NCI-H146 (cell line): ENCODE measurements at regions not wholly inside any gene's neighbourhood (a gene's known extent, or its start where the extent isn't known, plus 50 kb on each side); places are given as distances from the start of the nearest gene placed in this dataset.

Experiments used
- DNase-seq: peaks from one replicate; lab custom pipeline; 2025; lab: John Stamatoyannopoulos, UW

- DNase-seq, result no peak
Measured at GRCh38 chr5:112626715-112627114, 111.0 kb upstream of the APC start.

- DNase-seq, result no peak
Measured at GRCh38 chr5:112628214-112628980, 109.3 kb upstream of the APC start.

- no peak for DNase-seq
Measured at GRCh38 chr5:112630246-112631009, 107.3 kb upstream of the APC start.

- no peak for DNase-seq
Measured at GRCh38 chr5:112634166-112634565, 103.5 kb upstream of the APC start.

GRCh38 chr5:112634796-112635195, 102.9 kb upstream of the APC start:
- DNase-seq, result no peak

- DNase-seq, result no peak
Measured at GRCh38 chr5:112635276-112635675, 102.4 kb upstream of the APC start.

GRCh38 chr5:112635771-112636731, 101.6 kb upstream of the APC start:
- no peak for DNase-seq

- DNase-seq, result no peak
Measured at GRCh38 chr5:112636751-112637150, 100.9 kb upstream of the APC start.

GRCh38 chr5:112637343-112637742, 100.3 kb upstream of the APC start:
- no peak for DNase-seq

- DNase-seq, result no peak
Measured at GRCh38 chr5:112640546-112640945, 97.1 kb upstream of the APC start.

- DNase-seq, result no peak
Measured at GRCh38 chr5:112641515-112642110, 96.1 kb upstream of the APC start.

- DNase-seq, result no peak
Measured at GRCh38 chr5:112642885-112643284, 94.8 kb upstream of the APC start.

- no peak for DNase-seq
Measured at GRCh38 chr5:112643339-112643971, 94.2 kb upstream of the APC start.

GRCh38 chr5:112646139-112646936, 91.3 kb upstream of the APC start:
- no peak for DNase-seq

GRCh38 chr5:112647428-112647827, 90.3 kb upstream of the APC start:
- DNase-seq, result no peak

- DNase-seq, result no peak
Measured at GRCh38 chr5:112648264-112648663, 89.4 kb upstream of the APC start.

GRCh38 chr5:112649882-112650281, 87.8 kb upstream of the APC start:
- DNase-seq, result no peak

- no peak for DNase-seq
Measured at GRCh38 chr5:112653638-112654205, 84.0 kb upstream of the APC start.

- no peak for DNase-seq
Measured at GRCh38 chr5:112655513-112655912, 82.2 kb upstream of the APC start.

- no peak for DNase-seq
Measured at GRCh38 chr5:112656451-112656850, 81.2 kb upstream of the APC start.
